H9 (cell line): ENCODE measurements at regions not wholly inside any gene's neighbourhood (a gene's known extent, or its start where the extent isn't known, plus 50 kb on each side); places are given as distances from the start of the nearest gene placed in this dataset.

ENCODE experiments used
- DNase-seq: peaks from one replicate; pipeline ENCODE4 v3.0.0-alpha.2; 2017
- H2AFZ ChIP-seq: one replicate; pipeline ENCODE4 v1.6.1; 2013; ENCODE audit warnings: mild to moderate bottlenecking, low read length, control low read depth, moderate library complexity
- H2AK5ac ChIP-seq: 2 replicates; pipeline ENCODE4 v1.6.1; 2013; ENCODE audit warnings: low read length, control low read depth, mixed read lengths; ENCODE audit not compliant: insufficient read length
- H2BK120ac ChIP-seq: one replicate; pipeline ENCODE4 v1.6.1; 2013; ENCODE audit warnings: low read depth, mild to moderate bottlenecking, low read length, control low read depth, inconsistent platforms; ENCODE audit not compliant: poor library complexity, severe bottlenecking
- H2BK12ac ChIP-seq: 2 replicates; pipeline ENCODE4 v1.6.1; 2013; ENCODE audit warnings: low read length, control low read depth, mixed read lengths, low read depth; ENCODE audit not compliant: insufficient read length
- H2BK15ac ChIP-seq: 2 replicates; pipeline ENCODE4 v1.6.1; 2013; ENCODE audit warnings: low read depth, low read length, control low read depth
- H2BK20ac ChIP-seq: one replicate; pipeline ENCODE4 v1.6.1; 2013; ENCODE audit warnings: low read depth, mild to moderate bottlenecking, low read length, control low read depth, inconsistent platforms; ENCODE audit not compliant: poor library complexity, severe bottlenecking
- H2BK5ac ChIP-seq: 2 replicates; pipeline ENCODE4 v1.6.1; 2013; ENCODE audit warnings: low read length, control low read depth, mixed read lengths; ENCODE audit not compliant: insufficient read length
- H3K14ac ChIP-seq: 2 replicates; pipeline ENCODE4 v1.6.1; 2013; ENCODE audit warnings: low read length, control low read depth; ENCODE audit not compliant: insufficient read depth
- H3K18ac ChIP-seq: 2 replicates; pipeline ENCODE4 v1.6.1; 2013; ENCODE audit warnings: low read depth, mild to moderate bottlenecking, mixed read lengths, low read length, control low read depth; ENCODE audit not compliant: insufficient read length
- H3K23ac ChIP-seq: 2 replicates; pipeline ENCODE4 v1.6.1; 2013; ENCODE audit warnings: low read length, control low read depth, mixed read lengths, low read depth; ENCODE audit not compliant: insufficient read length
- H3K23me2 ChIP-seq: 2 replicates; pipeline ENCODE4 v1.6.1; 2013; ENCODE audit warnings: low read depth, mild to moderate bottlenecking, mixed read lengths, low read length, control low read depth; ENCODE audit not compliant: insufficient read length, poor library complexity, severe bottlenecking
- H3K27ac ChIP-seq: 2 replicates; pipeline ENCODE4 v1.5.1; 2013; ENCODE audit warnings: low read length, control low read depth, mixed read lengths, low read depth; ENCODE audit not compliant: insufficient read length
- H3K27me3 ChIP-seq: 2 replicates; pipeline ENCODE4 v1.6.1; 2013; ENCODE audit warnings: low read length, control low read depth, inconsistent platforms; ENCODE audit not compliant: insufficient read depth
- H3K4ac ChIP-seq: 2 replicates; pipeline ENCODE4 v1.6.1; 2013; ENCODE audit warnings: low read depth, mild to moderate bottlenecking, control low read depth, inconsistent platforms, low read length, moderate library complexity
- H3K4me1 ChIP-seq: 2 replicates; pipeline ENCODE4 v1.6.1; 2013; ENCODE audit warnings: low read length, control low read depth, inconsistent platforms; ENCODE audit not compliant: insufficient read depth
- H3K4me2 ChIP-seq: 2 replicates; pipeline ENCODE4 v1.6.1; 2013; ENCODE audit warnings: low read length, control low read depth, mixed read lengths; ENCODE audit not compliant: insufficient read length, insufficient read depth
- H3K56ac ChIP-seq: 2 replicates; pipeline ENCODE4 v1.6.1; 2013; ENCODE audit warnings: low read depth, mild to moderate bottlenecking, mixed read lengths, low read length, control low read depth; ENCODE audit not compliant: insufficient read length
- H3K79me1 ChIP-seq: 2 replicates; pipeline ENCODE4 v1.6.1; 2013; ENCODE audit warnings: low read depth, mild to moderate bottlenecking, moderate library complexity, low read length, control low read depth, inconsistent platforms; ENCODE audit not compliant: insufficient read depth, poor library complexity, severe bottlenecking
- H3K79me2 ChIP-seq: 2 replicates; pipeline ENCODE4 v1.6.1; 2013; ENCODE audit warnings: low read length, control low read depth, inconsistent platforms; ENCODE audit not compliant: insufficient read depth
- H3K9ac ChIP-seq: 2 replicates; pipeline ENCODE4 v1.6.1; 2013; ENCODE audit warnings: low read length, control low read depth, mixed read lengths; ENCODE audit not compliant: insufficient read length; ENCODE audit errors: extremely low read depth
- H3K9me3 ChIP-seq: one replicate; pipeline ENCODE4 v1.6.1; 2013; ENCODE audit warnings: low read depth, low read length, inconsistent platforms; ENCODE audit not compliant: control insufficient read depth
- H3T11ph ChIP-seq: one replicate; pipeline ENCODE4 v1.6.1; 2013; ENCODE audit warnings: mild to moderate bottlenecking, low read length, control low read depth, inconsistent platforms
- H4K20me1 ChIP-seq: one replicate; pipeline ENCODE4 v1.6.1; 2013; ENCODE audit not compliant: control insufficient read depth, insufficient read length, insufficient read depth
- H4K5ac ChIP-seq: 2 replicates; pipeline ENCODE4 v1.6.1; 2013; ENCODE audit warnings: low read depth, mild to moderate bottlenecking, mixed read lengths, low read length, control low read depth; ENCODE audit not compliant: insufficient read length
- H4K8ac ChIP-seq: replicated peaks from 2 replicates; pipeline ENCODE4 v1.6.1; 2013; ENCODE audit warnings: low read length, control low read depth, mixed read lengths, low read depth; ENCODE audit not compliant: insufficient read length
- H4K91ac ChIP-seq: 2 replicates; pipeline ENCODE4 v1.6.1; 2013; ENCODE audit warnings: low read depth, mild to moderate bottlenecking, moderate library complexity, mixed read lengths, low read length, control low read depth; ENCODE audit not compliant: insufficient read length
- H3K27ac Mint-ChIP-seq, 3 experiments: 2 replicates in 2 of 3; 3 replicates in 1 of 3; pipeline ENCODE4 v1.8.0; 2020 to 2021; ENCODE audit warnings: mixed read lengths in 3 of 3, mild to moderate bottlenecking in 1 of 3, moderate library complexity in 1 of 3
- H3K27me3 Mint-ChIP-seq: 2 replicates; pipeline ENCODE4 v1.8.0; 2021; ENCODE audit warnings: low read depth, mild to moderate bottlenecking, moderate library complexity, mixed read lengths
- H3K36me3 Mint-ChIP-seq, 3 experiments: 2 replicates in 2 of 3; 3 replicates in 1 of 3; pipeline ENCODE4 v1.8.0; 2020 to 2021; ENCODE audit warnings: low read depth in 3 of 3, mixed read lengths in 3 of 3; ENCODE audit not compliant: insufficient read depth in 1 of 3
- H3K4me1 Mint-ChIP-seq, 2 experiments: 2 replicates each; pipeline ENCODE4 v1.8.0; 2020; ENCODE audit warnings: mixed read lengths in 2 of 2
- H3K4me3 Mint-ChIP-seq, 2 experiments: 2 replicates in 1 of 2; 3 replicates in 1 of 2; pipeline ENCODE4 v1.8.0; 2020 to 2021; ENCODE audit warnings: mild to moderate bottlenecking in 2 of 2, mixed read lengths in 2 of 2, moderate library complexity in 1 of 2
- H3K9me3 Mint-ChIP-seq, 2 experiments: 2 replicates in 1 of 2; 3 replicates in 1 of 2; pipeline ENCODE4 v1.8.0; 2020; ENCODE audit warnings: mild to moderate bottlenecking in 2 of 2, mixed read lengths in 2 of 2, moderate library complexity in 1 of 2
- WGBS: extraction: QIAGEN DNeasy Blood & Tissue Kit; methylation state at CpG from one replicate; pipeline ENCODE4 v1.1.7; 2013; ENCODE audit warnings: missing lambda C conversion rate, low lambda C conversion rate, mixed read lengths; ENCODE audit not compliant: insufficient read length; ENCODE audit errors: extremely low coverage; 5-methylcytosine and 5-hydroxymethylcytosine counted together
- TF ChIP-seq, protein P1 (sequence below): fragments of 200-600 bp; sonication (generic); conservative IDR thresholded peaks from 3 replicates; pipeline ENCODE4 v1.8.0; 2021; ENCODE audit warnings: antibody characterized with exemption, mild to moderate bottlenecking

GRCh38 chr2:63763391-63763941 is 78.2 kb upstream of the UGP2 start:
- Histone ChIP-seq H2BK15ac (no peak overlapping the region), H2AK5ac (no peak overlapping the region), H3K14ac (no peak overlapping the region), H2BK5ac (no peak overlapping the region), H3K79me1 (no peaks in the 10 kb centered on the region), H3K4ac (no peak overlapping the region), H4K20me1 (no peaks in the 10 kb centered on the region), H3K23me2 (no peaks in the 10 kb centered on the region), H3K27me3 (no peaks in the 10 kb centered on the region; the same call in 1 of the 2 replicates), H3K23ac (no peak overlapping the region), H3K9ac (no peak overlapping the region), H4K5ac (no peak overlapping the region), H2BK120ac (no peak overlapping the region), H2AFZ (no peak overlapping the region), H3K9me3 (no peaks in the 10 kb centered on the region), H3K79me2 (no peaks in the 10 kb centered on the region), H3K4me2 (no peak overlapping the region), H4K91ac (no peak overlapping the region), H2BK20ac (no peak overlapping the region), H3K56ac (no peak overlapping the region), H3K4me1 (peaks cover 6% of the 10 kb centered on the region; the same call in 1 of the 2 replicates), H2BK12ac (no peak overlapping the region), H4K8ac (no peak overlapping the region), H3K18ac (no peak overlapping the region), H3T11ph (no peak overlapping the region), H3K27ac (no peak overlapping the region)
- no CpG with 5 or more reads among the region's 4 CpGs for WGBS
- H3K27ac Mint-ChIP-seq = peak overlapping the region in 1 of 3 experiments; percentile 52; a peak in 1 of 7 replicates
- no peaks in the 10 kb centered on the region for H3K27me3 Mint-ChIP-seq
- H3K36me3 Mint-ChIP-seq = peaks cover 8 to 13% (median 10%) of the 10 kb centered on the region in 3 experiments; a peak in 6 of 7 replicates
- TF ChIP-seq, protein P1, sequence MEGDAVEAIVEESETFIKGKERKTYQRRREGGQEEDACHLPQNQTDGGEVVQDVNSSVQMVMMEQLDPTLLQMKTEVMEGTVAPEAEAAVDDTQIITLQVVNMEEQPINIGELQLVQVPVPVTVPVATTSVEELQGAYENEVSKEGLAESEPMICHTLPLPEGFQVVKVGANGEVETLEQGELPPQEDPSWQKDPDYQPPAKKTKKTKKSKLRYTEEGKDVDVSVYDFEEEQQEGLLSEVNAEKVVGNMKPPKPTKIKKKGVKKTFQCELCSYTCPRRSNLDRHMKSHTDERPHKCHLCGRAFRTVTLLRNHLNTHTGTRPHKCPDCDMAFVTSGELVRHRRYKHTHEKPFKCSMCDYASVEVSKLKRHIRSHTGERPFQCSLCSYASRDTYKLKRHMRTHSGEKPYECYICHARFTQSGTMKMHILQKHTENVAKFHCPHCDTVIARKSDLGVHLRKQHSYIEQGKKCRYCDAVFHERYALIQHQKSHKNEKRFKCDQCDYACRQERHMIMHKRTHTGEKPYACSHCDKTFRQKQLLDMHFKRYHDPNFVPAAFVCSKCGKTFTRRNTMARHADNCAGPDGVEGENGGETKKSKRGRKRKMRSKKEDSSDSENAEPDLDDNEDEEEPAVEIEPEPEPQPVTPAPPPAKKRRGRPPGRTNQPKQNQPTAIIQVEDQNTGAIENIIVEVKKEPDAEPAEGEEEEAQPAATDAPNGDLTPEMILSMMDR = no peak
- peaks cover 13% of the 10 kb centered on the region in 2 experiments for H3K9me3 Mint-ChIP-seq
- H3K4me1 Mint-ChIP-seq = peaks cover 30 to 35% of the 10 kb centered on the region in 2 experiments
- DNase-seq = no peak
- H3K4me3 Mint-ChIP-seq = no peak overlapping the region
